ENCODE measurements at regions not wholly inside any gene's neighbourhood (a gene's known extent, or its start where the extent isn't known, plus 50 kb on each side); places are given as distances from the start of the nearest gene placed in this dataset.

- DNase-seq (ENCODE audit: low read depth): no peak
- H3K4me3 ChIP-seq (ENCODE audit: low read depth, low read length): no peak overlapping the region
- TF ChIP-seq CTCF (conservative IDR thresholded peaks at IDR 0.05; ENCODE audit: low read depth, low read length): no peak
Measured at GRCh38 chr10:4434105-4434504, 391.9 kb upstream of the AKR1E2 start.

- no peak overlapping the region for H3K4me3 ChIP-seq (ENCODE audit: low read depth, low read length)
- peak; percentile 85 for DNase-seq (ENCODE audit: low read depth)
- TF ChIP-seq CTCF (conservative IDR thresholded peaks at IDR 0.05; ENCODE audit: low read depth, low read length): no peak
Measured at GRCh38 chr10:4431114-4431863, 394.7 kb upstream of the AKR1E2 start.

GRCh38 chr10:4429571-4429970, 396.4 kb upstream of the AKR1E2 start:
- no peak overlapping the region for H3K4me3 ChIP-seq (ENCODE audit: low read depth, low read length)
- DNase-seq (ENCODE audit: low read depth): no peak
- no peak for TF ChIP-seq CTCF (conservative IDR thresholded peaks at IDR 0.05; ENCODE audit: low read depth, low read length)

GRCh38 chr10:4427532-4427931, 398.5 kb upstream of the AKR1E2 start:
- DNase-seq (ENCODE audit: low read depth): no peak
- H3K4me3 ChIP-seq (ENCODE audit: low read depth, low read length): no peak overlapping the region
- no peak for TF ChIP-seq CTCF (conservative IDR thresholded peaks at IDR 0.05; ENCODE audit: low read depth, low read length)

- TF ChIP-seq CTCF (conservative IDR thresholded peaks at IDR 0.05; ENCODE audit: low read depth, low read length): no peak
- H3K4me3 ChIP-seq (ENCODE audit: low read depth, low read length): no peak overlapping the region
- no peak for DNase-seq (ENCODE audit: low read depth)
Measured at GRCh38 chr10:4426866-4427265, 399.1 kb upstream of the AKR1E2 start.

- TF ChIP-seq CTCF (conservative IDR thresholded peaks at IDR 0.05; ENCODE audit: low read depth, low read length): no peak
- DNase-seq (ENCODE audit: low read depth): no peak
- no peak overlapping the region for H3K4me3 ChIP-seq (ENCODE audit: low read depth, low read length)
Measured at GRCh38 chr10:4409319-4409718, 416.7 kb upstream of the AKR1E2 start.

GRCh38 chr10:4407783-4408182, 418.2 kb upstream of the AKR1E2 start:
- DNase-seq (ENCODE audit: low read depth): peak; percentile 56
- no peak overlapping the region for H3K4me3 ChIP-seq (ENCODE audit: low read depth, low read length)
- no peak for TF ChIP-seq CTCF (conservative IDR thresholded peaks at IDR 0.05; ENCODE audit: low read depth, low read length)
